ENCODE measurements at regions not wholly inside any gene's neighbourhood (a gene's known extent, or its start where the extent isn't known, plus 50 kb on each side); places are given as distances from the start of the nearest gene placed in this dataset.
"Not testable (repeated sequence)": the region's sequence is repeated elsewhere in the genome, so short reads cannot be mapped to it uniquely, and the experiment has no call there.

DNA sequence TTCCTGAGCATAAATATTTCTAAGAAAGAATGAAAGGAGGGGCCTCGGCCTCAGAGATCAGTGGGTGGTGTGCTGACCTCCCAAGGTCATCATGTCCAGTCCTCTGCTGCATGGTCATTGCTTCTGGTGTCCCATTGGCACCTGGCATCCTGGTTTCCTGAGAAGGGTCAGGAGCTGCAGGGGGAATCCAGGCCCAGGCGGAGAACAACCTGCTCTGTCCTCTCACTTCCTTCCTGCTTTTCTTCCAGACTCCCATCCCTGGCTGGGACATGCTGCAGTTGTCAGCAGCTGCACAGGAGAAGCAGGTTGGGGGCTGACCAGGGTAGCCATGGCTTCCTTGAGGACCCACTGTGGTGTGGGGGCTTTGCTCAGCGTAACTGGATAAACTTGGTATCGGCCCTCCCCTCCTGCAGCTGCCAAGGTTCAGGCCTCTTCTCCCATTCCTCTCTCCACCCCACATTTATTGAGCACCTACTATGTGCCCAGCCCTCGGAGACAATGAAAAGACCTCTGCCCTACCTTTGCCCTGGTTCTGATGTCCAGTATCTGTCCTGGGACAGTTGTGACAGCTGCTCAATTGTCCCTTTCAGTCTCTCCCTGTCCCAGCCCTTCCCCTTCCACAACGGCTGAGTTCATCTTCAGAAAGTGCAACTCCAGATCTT, 155.2 kb downstream of the CEBPB start:
- no peak for DNase-seq

GRCh38 chr20:50346374-50347283, 156.0 kb downstream of the CEBPB start:
- DNase-seq = no peak

- no peak for DNase-seq
Measured at GRCh38 chr20:50347284-50348063, 156.8 kb downstream of the CEBPB start.

GRCh38 chr20:50348096-50348495, 157.5 kb downstream of the CEBPB start:
- no peak for DNase-seq

- no peak for DNase-seq
Measured at GRCh38 chr20:50350510-50351249, 159.5 kb upstream of the PTPN1 start.

DNA sequence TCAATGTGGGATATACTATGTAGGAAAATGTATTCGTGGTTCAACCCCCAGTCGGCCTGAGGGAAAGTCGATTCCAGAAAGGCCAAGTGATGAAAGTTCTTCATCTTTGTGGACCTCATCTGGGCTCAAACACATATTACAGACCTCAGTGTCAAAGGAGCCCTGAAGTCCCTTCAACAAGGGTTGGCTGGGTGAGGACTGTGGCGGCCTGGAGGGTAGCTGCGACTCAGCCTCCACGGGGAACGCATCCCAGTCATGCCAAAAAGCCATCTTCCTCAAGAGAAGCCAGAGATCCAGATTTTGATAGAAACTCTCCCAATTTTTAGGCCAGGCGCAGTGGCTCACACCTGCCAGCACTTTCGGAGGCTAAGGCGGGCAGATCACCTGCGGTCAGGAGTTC, 158.6 kb upstream of the PTPN1 start:
- DNase-seq = no peak

DNA sequence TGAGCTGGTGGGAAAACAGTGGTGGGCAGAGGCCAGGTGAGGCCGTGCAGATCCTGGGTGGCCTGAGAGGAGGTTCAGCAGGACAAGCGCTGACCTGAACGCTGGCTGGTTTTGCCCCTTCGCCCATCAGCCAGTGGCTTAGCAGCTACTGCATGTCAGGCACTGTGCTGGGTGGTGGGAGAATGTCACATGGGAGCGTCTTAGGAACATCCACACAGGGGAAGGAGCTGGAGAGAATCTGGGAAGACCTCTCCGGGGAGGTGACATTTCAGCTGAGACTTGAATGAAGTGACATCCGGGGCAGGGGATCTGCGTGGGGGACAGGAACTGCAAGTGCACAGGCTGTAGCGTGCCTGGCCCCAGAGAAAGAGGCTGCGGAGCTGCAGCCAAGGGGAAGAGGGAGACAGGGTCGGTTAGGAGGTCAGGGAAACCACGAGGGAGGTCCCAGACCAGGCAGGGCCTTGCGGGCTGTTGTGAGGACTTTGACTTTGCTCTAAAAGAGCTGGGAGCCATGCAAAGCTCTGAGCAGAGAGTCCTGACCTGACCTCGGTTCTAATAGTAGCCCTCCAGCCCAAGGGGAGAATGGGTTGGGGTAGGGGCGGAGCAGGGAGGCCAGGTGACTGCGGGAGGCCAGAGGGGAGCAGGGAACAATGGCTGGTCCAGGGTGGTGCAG, 156.8 kb upstream of the PTPN1 start:
- no peak for DNase-seq

DNA sequence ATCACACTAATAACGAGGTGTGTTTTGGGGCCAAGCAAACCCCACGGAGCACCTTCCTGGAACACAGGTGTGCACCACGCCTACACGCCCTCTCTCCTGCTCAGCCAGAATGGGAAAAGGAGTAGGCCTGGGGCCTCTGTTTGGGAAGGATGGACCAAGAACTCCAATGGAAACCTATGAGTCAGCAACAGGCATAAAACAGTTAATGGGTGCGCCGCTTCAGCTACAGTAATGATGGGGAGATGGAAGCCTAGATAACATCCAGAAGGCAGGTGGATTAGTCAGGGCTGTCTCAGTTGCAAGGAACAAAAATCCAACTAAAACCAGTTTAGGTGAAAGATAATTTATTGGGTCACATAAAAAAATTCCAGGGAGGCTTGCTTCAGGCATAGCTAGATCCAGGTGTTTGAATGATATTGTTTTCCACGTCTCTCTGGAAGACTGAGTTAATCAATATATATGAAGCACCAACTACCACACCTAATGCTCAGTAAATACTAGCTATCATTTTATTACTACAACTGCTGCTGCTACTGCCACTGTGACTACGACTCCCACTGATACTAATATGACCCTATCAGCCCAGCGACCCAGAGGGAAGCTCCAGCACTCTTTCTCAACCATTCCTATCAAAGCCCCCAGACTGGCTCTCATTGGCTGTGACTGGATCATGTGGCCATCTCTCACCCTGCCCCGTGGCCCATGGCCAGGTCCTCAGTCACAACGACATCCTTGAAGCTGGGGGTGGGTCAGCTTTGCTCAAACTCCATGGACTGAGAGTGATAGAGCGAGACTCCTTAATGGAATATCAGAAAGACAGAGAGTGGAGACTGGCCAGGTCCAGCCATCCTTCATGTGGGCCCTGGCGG, 155.2 kb upstream of the PTPN1 start:
- no peak for DNase-seq

GRCh38 chr20:50355590-50356524, 154.3 kb upstream of the PTPN1 start:
- DNase-seq = no peak

DNA sequence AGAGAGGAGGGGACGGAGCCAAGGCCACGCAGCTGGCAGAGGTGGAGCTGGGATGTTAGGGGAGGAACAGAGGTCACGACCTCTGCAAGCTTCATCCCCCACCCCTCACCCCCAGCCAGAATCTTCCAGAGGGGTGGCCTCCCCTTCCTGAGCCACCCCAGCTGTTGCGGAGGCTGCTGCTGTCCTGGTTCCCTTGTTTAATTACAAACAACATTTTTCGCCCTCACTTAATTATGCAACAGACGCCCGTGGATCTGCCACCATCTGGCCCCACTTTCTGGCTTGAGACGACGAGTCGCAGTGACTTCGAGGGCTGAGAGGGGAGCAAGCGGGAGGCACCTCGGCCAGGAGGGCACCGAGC, 153.7 kb upstream of the PTPN1 start:
- DNase-seq = no peak

- DNase-seq = no peak
Measured at GRCh38 chr20:50356962-50357782, 153.0 kb upstream of the PTPN1 start.

DNA sequence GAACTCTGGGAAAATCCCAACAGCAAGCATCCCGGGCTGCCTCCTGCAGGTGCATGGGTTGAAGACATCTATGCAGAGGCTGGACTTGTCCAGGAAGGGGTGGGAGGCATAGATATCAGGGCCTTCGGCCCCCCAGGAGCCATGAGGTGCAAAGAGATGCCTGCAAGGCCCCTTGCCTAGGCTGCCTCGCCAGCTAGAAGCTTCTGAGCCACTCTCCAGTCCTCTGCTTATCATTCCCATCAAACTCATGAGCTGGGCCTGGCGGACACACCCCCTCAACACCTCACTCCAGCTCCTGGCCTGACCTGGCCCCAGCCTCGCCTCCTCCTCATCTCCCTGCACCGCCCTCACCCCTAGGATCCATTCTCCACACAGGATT, 152.4 kb upstream of the PTPN1 start:
- DNase-seq = no peak

DNA sequence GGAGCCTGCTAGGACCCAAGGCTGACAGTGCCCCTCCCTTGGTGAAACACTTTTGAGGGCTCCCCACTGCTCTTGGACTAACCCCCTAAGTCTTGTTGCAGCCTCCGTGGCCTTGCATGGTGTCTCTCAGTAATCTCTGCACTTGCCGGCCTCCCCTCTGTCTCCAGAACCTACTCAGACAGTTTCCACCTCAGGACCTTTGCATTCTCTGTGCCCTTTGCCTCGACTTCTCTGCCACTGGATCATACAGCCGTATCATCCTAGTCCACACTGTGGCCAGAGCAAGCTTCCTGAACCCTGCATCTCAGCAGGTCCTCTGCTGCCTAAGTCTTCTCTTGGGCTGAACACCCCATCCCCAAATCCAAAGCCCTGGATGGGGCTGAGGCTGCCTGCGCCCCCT, 152.0 kb upstream of the PTPN1 start:
- no peak for DNase-seq

DNA sequence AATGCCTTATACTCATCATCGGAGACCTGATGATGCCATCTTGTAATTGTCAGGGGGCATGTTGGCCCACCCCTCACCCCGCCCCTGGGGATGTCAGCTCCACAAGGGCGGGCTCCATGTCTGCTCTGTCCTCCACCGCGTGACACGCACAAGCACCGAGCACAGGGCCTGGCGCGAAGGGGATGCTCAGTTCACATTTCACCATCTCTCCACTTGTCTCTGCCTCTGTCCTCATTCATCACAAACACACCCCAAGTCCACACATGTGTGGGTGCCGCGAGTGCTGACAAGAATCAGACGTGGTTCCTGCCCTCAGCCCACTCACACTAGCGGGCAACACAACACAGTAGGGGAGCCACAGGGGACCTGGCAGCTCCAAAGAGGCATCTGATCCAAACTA, 151.2 kb upstream of the PTPN1 start:
- DNase-seq = no peak

- no peak for DNase-seq
Measured at GRCh38 chr20:50359607-50360217, 150.5 kb upstream of the PTPN1 start.

DNA sequence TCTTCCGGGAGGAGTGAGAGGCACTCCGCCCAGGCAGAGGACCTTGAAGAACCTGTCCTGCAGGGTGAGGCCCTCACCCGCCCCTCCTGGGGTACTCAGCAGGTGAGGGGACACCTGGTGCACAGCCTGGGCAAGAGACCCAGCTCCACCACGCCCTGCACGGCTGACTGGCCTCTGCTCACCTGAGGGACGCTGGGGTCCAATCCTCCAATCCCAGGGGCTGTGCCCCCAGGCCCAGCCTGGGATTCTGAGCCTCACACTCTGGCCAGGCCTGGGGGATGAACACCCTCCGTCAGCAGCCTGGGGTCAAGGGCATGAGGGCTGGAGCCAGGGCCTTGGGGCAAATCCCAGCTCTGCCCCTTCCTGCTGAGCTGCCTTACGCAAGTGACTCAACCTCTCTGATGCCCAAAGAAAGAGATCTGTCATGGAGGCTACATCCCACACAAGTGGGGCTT, 149.9 kb upstream of the PTPN1 start:
- DNase-seq = no peak

GRCh38 chr20:50360921-50361320, 149.3 kb upstream of the PTPN1 start:
- DNase-seq = no peak

DNA sequence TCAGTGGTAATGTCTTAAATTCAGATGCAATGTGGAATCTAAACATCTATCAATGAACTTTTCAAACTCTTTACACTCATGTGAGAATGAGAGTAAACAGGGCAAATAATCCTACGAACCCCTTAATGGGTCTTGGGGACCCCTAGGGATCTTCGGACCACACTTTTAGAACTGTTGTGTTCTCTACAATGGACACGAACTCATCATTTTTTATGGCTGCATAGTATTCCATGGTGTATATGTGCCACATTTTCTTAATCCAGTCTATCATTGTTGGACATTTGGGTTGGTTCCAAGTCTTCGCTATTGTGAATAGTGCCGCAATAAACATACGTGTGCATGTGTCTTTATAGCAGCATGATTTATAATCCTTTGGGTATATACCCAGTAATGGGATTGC, 148.0 kb upstream of the PTPN1 start:
- not testable (repeated sequence) for DNase-seq

DNA sequence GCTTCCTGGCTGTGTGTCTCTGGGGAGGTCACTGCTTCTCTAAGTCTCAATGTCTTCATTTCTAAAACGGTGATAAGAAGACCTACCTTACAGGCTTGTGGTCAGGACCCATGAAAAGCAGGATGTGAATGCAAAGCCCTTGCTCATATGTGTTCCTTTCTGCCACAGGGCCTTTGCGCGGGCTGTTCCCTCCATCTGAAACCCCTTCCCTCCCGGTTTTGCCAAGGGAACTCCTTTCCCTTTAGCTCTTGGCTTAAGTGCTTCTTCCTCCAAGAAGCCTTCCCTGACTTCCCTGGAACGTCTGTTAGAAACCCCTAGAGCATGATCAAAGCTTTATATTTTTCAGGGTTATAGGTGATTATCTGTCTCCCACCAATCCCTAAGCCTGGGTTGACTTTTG, 147.2 kb upstream of the PTPN1 start:
- DNase-seq = no peak
